ENCODE measurements at regions not wholly inside any gene's neighbourhood (a gene's known extent, or its start where the extent isn't known, plus 50 kb on each side); places are given as distances from the start of the nearest gene placed in this dataset.

DNA sequence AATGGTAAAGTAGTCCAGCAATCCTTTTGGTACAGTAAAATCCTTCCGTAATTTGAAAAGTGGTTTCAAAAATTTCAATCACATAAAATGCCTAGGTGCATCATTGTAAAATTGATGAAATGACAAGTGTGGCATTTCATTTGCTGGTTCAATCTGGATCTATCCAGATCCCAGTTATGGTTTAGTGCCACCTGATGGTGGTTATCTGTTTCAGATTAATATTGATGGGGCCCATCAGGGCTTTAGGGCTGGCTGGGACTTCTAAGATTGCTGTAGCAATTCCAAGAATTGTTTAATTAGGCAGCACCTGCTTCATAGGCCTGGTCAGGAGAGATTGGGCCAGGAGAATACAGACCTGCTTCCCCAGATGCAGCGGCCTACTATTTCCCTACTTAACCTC, 55.5 kb upstream of the PIK3C3 start:
- Histone ChIP-seq H3K4me1 (ENCODE audit: control insufficient read depth, insufficient read depth, low read length) (no peaks in the 10 kb centered on the region), H3K36me3 (ENCODE audit: control insufficient read depth in 2 of 2, insufficient read depth in 2 of 2, low read length in 2 of 2) (no peaks in the 10 kb centered on the region), H3K27ac (ENCODE audit: low read length) (no peak overlapping the region), H3K27me3 (ENCODE audit: control insufficient read depth in 1 of 2, insufficient read depth in 2 of 2, low read length in 2 of 2) (no peaks in the 10 kb centered on the region), H3K9me3 (ENCODE audit: control insufficient read depth in 2 of 2, low read length in 2 of 2) (no peaks in the 10 kb centered on the region), H3K9ac (ENCODE audit: low read length in 2 of 2) (no peak overlapping the region), H3K4me3 (ENCODE audit: low read length in 2 of 2) (no peak overlapping the region)

GRCh38 chr18:41893432-41893831, 61.6 kb upstream of the PIK3C3 start:
- H3K27me3 ChIP-seq (ENCODE audit: control insufficient read depth in 1 of 2, insufficient read depth in 2 of 2, low read length in 2 of 2): no peaks in the 10 kb centered on the region
- no peak overlapping the region for H3K9ac ChIP-seq (ENCODE audit: low read length in 2 of 2)
- no peaks in the 10 kb centered on the region for H3K36me3 ChIP-seq (ENCODE audit: control insufficient read depth in 2 of 2, insufficient read depth in 2 of 2, low read length in 2 of 2)
- no peak overlapping the region for H3K4me3 ChIP-seq (ENCODE audit: low read length in 2 of 2)
- no peaks in the 10 kb centered on the region for H3K9me3 ChIP-seq (ENCODE audit: control insufficient read depth in 2 of 2, low read length in 2 of 2)
- no peak overlapping the region for H3K27ac ChIP-seq (ENCODE audit: low read length)
- no peaks in the 10 kb centered on the region for H3K4me1 ChIP-seq (ENCODE audit: control insufficient read depth, insufficient read depth, low read length)

- H3K27ac ChIP-seq (ENCODE audit: low read length): no peak overlapping the region
Observed at GRCh38 chr18:41887100-41887499, 67.9 kb upstream of the PIK3C3 start.

GRCh38 chr18:41886126-41886807, 68.8 kb upstream of the PIK3C3 start:
- H3K36me3 ChIP-seq (ENCODE audit: control insufficient read depth in 2 of 2, insufficient read depth in 2 of 2, low read length in 2 of 2): no peaks in the 10 kb centered on the region
- no peak overlapping the region for H3K4me3 ChIP-seq (ENCODE audit: low read length in 2 of 2)
- no peaks in the 10 kb centered on the region for H3K9me3 ChIP-seq (ENCODE audit: control insufficient read depth in 2 of 2, low read length in 2 of 2)
- H3K27ac ChIP-seq (ENCODE audit: low read length): no peak overlapping the region
- H3K27me3 ChIP-seq (ENCODE audit: control insufficient read depth in 1 of 2, insufficient read depth in 2 of 2, low read length in 2 of 2): no peaks in the 10 kb centered on the region
- no peak overlapping the region for H3K9ac ChIP-seq (ENCODE audit: low read length in 2 of 2)
- H3K4me1 ChIP-seq (ENCODE audit: control insufficient read depth, insufficient read depth, low read length): no peaks in the 10 kb centered on the region

More at GRCh38 chr18:41887100-41887499, 67.9 kb upstream of the PIK3C3 start:
- H3K9ac ChIP-seq (ENCODE audit: low read length in 2 of 2): no peak overlapping the region
- H3K27me3 ChIP-seq (ENCODE audit: control insufficient read depth in 1 of 2, insufficient read depth in 2 of 2, low read length in 2 of 2): no peaks in the 10 kb centered on the region
- no peaks in the 10 kb centered on the region for H3K9me3 ChIP-seq (ENCODE audit: control insufficient read depth in 2 of 2, low read length in 2 of 2)
- no peak overlapping the region for H3K4me3 ChIP-seq (ENCODE audit: low read length in 2 of 2)
- H3K4me1 ChIP-seq (ENCODE audit: control insufficient read depth, insufficient read depth, low read length): no peaks in the 10 kb centered on the region
- no peaks in the 10 kb centered on the region for H3K36me3 ChIP-seq (ENCODE audit: control insufficient read depth in 2 of 2, insufficient read depth in 2 of 2, low read length in 2 of 2)

DNA sequence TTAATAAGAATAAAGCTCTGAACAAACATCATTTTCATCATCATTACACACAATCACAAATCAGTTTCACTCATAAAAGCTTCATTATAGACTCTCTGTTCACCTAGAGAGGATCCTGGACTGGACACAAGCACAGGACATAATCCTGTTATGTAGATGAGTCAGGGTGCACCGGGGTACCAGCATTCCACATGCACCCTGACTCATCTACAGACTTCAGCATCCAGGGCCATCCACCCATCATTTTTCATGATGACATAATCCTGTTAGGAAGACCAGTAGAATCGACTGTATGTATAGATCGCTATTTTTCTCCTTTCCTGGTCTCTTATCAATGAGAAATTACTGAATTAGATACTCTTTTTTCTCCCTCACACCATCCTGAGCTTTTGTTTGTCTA, 73.7 kb upstream of the PIK3C3 start:
- no peaks in the 10 kb centered on the region for H3K36me3 ChIP-seq (ENCODE audit: control insufficient read depth in 2 of 2, insufficient read depth in 2 of 2, low read length in 2 of 2)
- no peak overlapping the region for H3K27ac ChIP-seq (ENCODE audit: low read length)
- no peak overlapping the region for H3K9ac ChIP-seq (ENCODE audit: low read length in 2 of 2)
- no peaks in the 10 kb centered on the region for H3K27me3 ChIP-seq (ENCODE audit: control insufficient read depth in 1 of 2, insufficient read depth in 2 of 2, low read length in 2 of 2)
- H3K9me3 ChIP-seq (ENCODE audit: control insufficient read depth in 2 of 2, low read length in 2 of 2): no peaks in the 10 kb centered on the region
- H3K4me3 ChIP-seq (ENCODE audit: low read length in 2 of 2): no peak overlapping the region
- no peaks in the 10 kb centered on the region for H3K4me1 ChIP-seq (ENCODE audit: control insufficient read depth, insufficient read depth, low read length)

GRCh38 chr18:41879256-41879655, 75.8 kb upstream of the PIK3C3 start:
- Histone ChIP-seq H3K27me3 (ENCODE audit: control insufficient read depth in 1 of 2, insufficient read depth in 2 of 2, low read length in 2 of 2) (no peaks in the 10 kb centered on the region), H3K27ac (ENCODE audit: low read length) (no peak overlapping the region), H3K4me3 (ENCODE audit: low read length in 2 of 2) (no peak overlapping the region), H3K9me3 (ENCODE audit: control insufficient read depth in 2 of 2, low read length in 2 of 2) (no peaks in the 10 kb centered on the region), H3K4me1 (ENCODE audit: control insufficient read depth, insufficient read depth, low read length) (no peaks in the 10 kb centered on the region), H3K36me3 (ENCODE audit: control insufficient read depth in 2 of 2, insufficient read depth in 2 of 2, low read length in 2 of 2) (no peaks in the 10 kb centered on the region), H3K9ac (ENCODE audit: low read length in 2 of 2) (no peak overlapping the region)

DNA sequence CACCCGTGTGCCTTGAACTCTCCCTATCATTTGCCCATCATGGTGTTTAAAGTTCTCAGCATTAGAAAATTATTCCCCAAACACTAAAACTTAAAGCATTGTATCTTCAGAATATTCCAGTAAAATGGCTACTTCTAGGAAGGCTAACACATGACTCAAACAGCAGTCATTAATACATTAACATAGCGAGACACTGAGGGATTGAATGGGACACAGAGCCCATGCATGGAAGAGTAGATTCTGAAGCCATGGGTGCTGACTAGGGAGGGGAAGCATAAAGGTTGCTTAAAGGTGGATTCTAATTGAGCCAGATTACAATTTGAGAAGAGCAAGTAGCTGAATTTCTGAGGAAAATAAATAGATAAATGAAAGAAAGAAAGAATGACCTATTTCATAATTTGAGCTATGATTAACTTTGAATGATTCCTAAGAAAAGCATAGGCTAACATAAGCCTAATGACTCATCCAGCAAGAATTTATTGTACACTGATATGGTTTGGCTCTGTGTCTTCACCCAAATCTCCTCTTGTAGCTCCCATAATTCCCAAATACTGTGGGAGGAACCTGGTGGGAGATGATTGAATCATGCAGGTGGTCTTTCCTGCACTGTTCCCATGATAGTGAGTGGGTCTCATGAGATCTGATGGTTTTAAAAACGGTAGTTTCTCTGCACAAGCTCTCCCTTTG, 79.8 kb upstream of the PIK3C3 start:
- Histone ChIP-seq H3K9me3 (ENCODE audit: control insufficient read depth in 2 of 2, low read length in 2 of 2) (no peaks in the 10 kb centered on the region), H3K36me3 (ENCODE audit: control insufficient read depth in 2 of 2, insufficient read depth in 2 of 2, low read length in 2 of 2) (no peaks in the 10 kb centered on the region), H3K9ac (ENCODE audit: low read length in 2 of 2) (no peak overlapping the region), H3K27me3 (ENCODE audit: control insufficient read depth in 1 of 2, insufficient read depth in 2 of 2, low read length in 2 of 2) (no peaks in the 10 kb centered on the region), H3K4me3 (ENCODE audit: low read length in 2 of 2) (no peak overlapping the region), H3K27ac (ENCODE audit: low read length) (no peak overlapping the region), H3K4me1 (ENCODE audit: control insufficient read depth, insufficient read depth, low read length) (no peaks in the 10 kb centered on the region)

DNA sequence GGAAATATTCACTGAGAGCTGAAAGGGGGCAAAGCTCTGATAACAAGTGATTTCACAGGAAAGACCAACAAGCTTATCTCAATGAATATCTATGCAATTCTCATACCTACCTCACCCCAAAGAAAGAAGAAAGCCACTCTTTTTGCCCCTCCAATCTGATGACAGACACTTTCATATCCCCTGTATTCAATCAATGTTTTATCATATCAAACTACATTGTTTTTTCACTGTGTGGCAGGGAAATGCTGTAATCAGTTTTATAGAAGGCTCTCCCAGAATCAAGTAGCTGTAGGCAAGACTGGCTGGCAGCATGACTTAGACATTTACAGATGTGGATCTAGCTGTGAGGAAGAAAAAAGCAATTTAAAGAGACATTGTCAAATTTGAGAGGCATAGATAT, 81.3 kb upstream of the PIK3C3 start:
- Histone ChIP-seq H3K36me3 (ENCODE audit: control insufficient read depth in 2 of 2, insufficient read depth in 2 of 2, low read length in 2 of 2) (no peaks in the 10 kb centered on the region), H3K9ac (ENCODE audit: low read length in 2 of 2) (no peak overlapping the region), H3K27me3 (ENCODE audit: control insufficient read depth in 1 of 2, insufficient read depth in 2 of 2, low read length in 2 of 2) (no peaks in the 10 kb centered on the region), H3K27ac (ENCODE audit: low read length) (no peak overlapping the region), H3K4me1 (ENCODE audit: control insufficient read depth, insufficient read depth, low read length) (no peaks in the 10 kb centered on the region), H3K9me3 (ENCODE audit: control insufficient read depth in 2 of 2, low read length in 2 of 2) (no peaks in the 10 kb centered on the region), H3K4me3 (ENCODE audit: low read length in 2 of 2) (no peak overlapping the region)

DNA sequence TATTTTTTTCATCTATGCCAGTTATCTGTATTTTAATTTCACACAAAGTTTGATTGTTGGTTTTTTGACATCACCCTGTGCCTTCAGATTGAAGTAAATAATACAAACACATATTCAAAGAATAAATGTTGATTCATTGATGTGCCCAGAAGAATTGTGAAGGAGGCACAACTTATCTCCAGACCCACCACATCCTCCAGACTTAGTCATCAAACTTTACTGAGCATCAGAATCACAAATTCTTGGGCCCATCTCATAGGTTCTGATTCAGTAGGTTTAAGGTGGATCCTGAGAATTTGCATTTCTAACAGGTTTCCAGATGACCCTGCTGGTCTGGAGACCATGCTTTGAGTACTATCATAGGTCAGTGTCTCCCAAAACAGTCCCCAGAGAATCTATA, 82.8 kb upstream of the PIK3C3 start:
- Histone ChIP-seq H3K9me3 (ENCODE audit: control insufficient read depth in 2 of 2, low read length in 2 of 2) (no peaks in the 10 kb centered on the region), H3K27ac (ENCODE audit: low read length) (no peak overlapping the region), H3K4me3 (ENCODE audit: low read length in 2 of 2) (no peak overlapping the region), H3K27me3 (ENCODE audit: control insufficient read depth in 1 of 2, insufficient read depth in 2 of 2, low read length in 2 of 2) (no peaks in the 10 kb centered on the region), H3K4me1 (ENCODE audit: control insufficient read depth, insufficient read depth, low read length) (no peaks in the 10 kb centered on the region), H3K36me3 (ENCODE audit: control insufficient read depth in 2 of 2, insufficient read depth in 2 of 2, low read length in 2 of 2) (no peaks in the 10 kb centered on the region), H3K9ac (ENCODE audit: low read length in 2 of 2) (no peak overlapping the region)

- no peaks in the 10 kb centered on the region for H3K27me3 ChIP-seq (ENCODE audit: control insufficient read depth in 1 of 2, insufficient read depth in 2 of 2, low read length in 2 of 2)
- H3K27ac ChIP-seq (ENCODE audit: low read length): no peak overlapping the region
- no peak overlapping the region for H3K9ac ChIP-seq (ENCODE audit: low read length in 2 of 2)
- H3K4me1 ChIP-seq (ENCODE audit: control insufficient read depth, insufficient read depth, low read length): no peaks in the 10 kb centered on the region
- H3K36me3 ChIP-seq (ENCODE audit: control insufficient read depth in 2 of 2, insufficient read depth in 2 of 2, low read length in 2 of 2): no peaks in the 10 kb centered on the region
- no peak overlapping the region for H3K4me3 ChIP-seq (ENCODE audit: low read length in 2 of 2)
- H3K9me3 ChIP-seq (ENCODE audit: control insufficient read depth in 2 of 2, low read length in 2 of 2): no peaks in the 10 kb centered on the region
Observed at GRCh38 chr18:41871229-41872000, 83.6 kb upstream of the PIK3C3 start.

DNA sequence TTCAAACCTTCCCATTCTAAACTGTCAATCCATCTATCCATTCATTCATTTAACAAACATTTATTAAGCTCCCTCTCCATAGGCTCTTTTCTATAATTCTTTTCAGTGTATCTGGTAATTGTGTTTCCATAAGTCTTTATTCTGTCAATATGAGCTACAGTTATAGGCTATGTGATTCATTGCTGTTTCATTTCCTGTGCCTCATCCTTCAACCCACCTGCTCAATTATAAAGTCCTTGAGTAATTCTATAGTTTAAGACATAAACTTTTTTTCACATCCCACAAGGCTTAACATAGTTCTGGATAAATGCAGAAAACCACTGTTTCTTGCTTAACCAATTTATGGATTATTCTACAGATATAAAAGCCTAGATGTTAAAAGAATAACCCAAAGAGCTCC, 84.2 kb upstream of the PIK3C3 start:
- Histone ChIP-seq H3K4me3 (ENCODE audit: low read length in 2 of 2) (no peak overlapping the region), H3K27me3 (ENCODE audit: control insufficient read depth in 1 of 2, insufficient read depth in 2 of 2, low read length in 2 of 2) (no peaks in the 10 kb centered on the region), H3K9me3 (ENCODE audit: control insufficient read depth in 2 of 2, low read length in 2 of 2) (no peaks in the 10 kb centered on the region), H3K9ac (ENCODE audit: low read length in 2 of 2) (no peak overlapping the region), H3K27ac (ENCODE audit: low read length) (no peak overlapping the region), H3K4me1 (ENCODE audit: control insufficient read depth, insufficient read depth, low read length) (no peaks in the 10 kb centered on the region), H3K36me3 (ENCODE audit: control insufficient read depth in 2 of 2, insufficient read depth in 2 of 2, low read length in 2 of 2) (no peaks in the 10 kb centered on the region)

Data from stomach smooth muscle (tissue), 2 donors.